ENCODE measurements at regions not wholly inside any gene's neighbourhood (a gene's known extent, or its start where the extent isn't known, plus 50 kb on each side); places are given as distances from the start of the nearest gene placed in this dataset.
"Not testable (repeated sequence)": the region's sequence is repeated elsewhere in the genome, so short reads cannot be mapped to it uniquely, and the experiment has no call there.

GRCh38 chr10:57621466-57621865 is 646.2 kb downstream of the IPMK start:
- TF ChIP-seq CTCF (IDR thresholded peaks at IDR 0.05) = no peak
- no peak for TF ChIP-seq ZFX (IDR thresholded peaks at IDR 0.05; ENCODE audit: borderline replicate concordance)
- H3K27ac ChIP-seq = no peak overlapping the region

GRCh38 chr10:57605948-57606485 is 661.7 kb downstream of the IPMK start:
- TF ChIP-seq ZFX (IDR thresholded peaks at IDR 0.05; ENCODE audit: borderline replicate concordance) (no peak), CTCF (IDR thresholded peaks at IDR 0.05) (no peak)
- no peak overlapping the region for H3K27ac ChIP-seq

- TF ChIP-seq CTCF (IDR thresholded peaks at IDR 0.05) (no peak), ZFX (IDR thresholded peaks at IDR 0.05; ENCODE audit: borderline replicate concordance) (no peak)
Observed at GRCh38 chr10:57599440-57599839, 668.3 kb downstream of the IPMK start.

GRCh38 chr10:57593983-57594573 is 673.6 kb downstream of the IPMK start:
- TF ChIP-seq CTCF (IDR thresholded peaks at IDR 0.05) = peak; percentile 49; the same call in 1 of the 2 replicates
- no peak for TF ChIP-seq ZFX (IDR thresholded peaks at IDR 0.05; ENCODE audit: borderline replicate concordance)
- no peak overlapping the region for H3K27ac ChIP-seq

More at GRCh38 chr10:57599440-57599839, 668.3 kb downstream of the IPMK start:
- H3K27ac ChIP-seq = no peak overlapping the region

DNA sequence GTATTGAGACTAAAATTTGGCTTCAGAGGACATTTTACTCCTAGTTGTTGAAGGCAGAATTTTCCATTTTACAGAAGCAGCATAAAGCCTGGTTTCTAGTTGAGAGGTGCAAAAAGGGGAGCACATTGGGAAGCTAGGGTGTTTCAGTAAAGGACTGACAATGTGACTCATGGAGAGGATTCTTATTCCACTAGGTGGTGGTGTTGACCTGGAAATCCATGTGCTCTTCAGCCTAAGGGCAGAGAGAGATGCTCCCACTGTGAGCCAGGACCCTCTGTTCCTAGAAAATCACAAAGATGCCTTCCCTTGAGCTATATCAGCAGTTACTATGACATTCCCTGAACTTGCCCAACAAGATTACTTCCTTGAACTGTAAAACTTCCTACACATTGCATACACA is 687.8 kb downstream of the IPMK start:
- TF ChIP-seq ZFX (IDR thresholded peaks at IDR 0.05; ENCODE audit: borderline replicate concordance) = no peak
- peak; percentile 44 for TF ChIP-seq CTCF (IDR thresholded peaks at IDR 0.05)
- H3K27ac ChIP-seq = no peak overlapping the region

GRCh38 chr10:57562211-57562610 is 705.5 kb downstream of the IPMK start:
- H3K27ac ChIP-seq = no peak overlapping the region
- TF ChIP-seq ZFX (IDR thresholded peaks at IDR 0.05; ENCODE audit: borderline replicate concordance) = no peak
- TF ChIP-seq CTCF (IDR thresholded peaks at IDR 0.05) = no peak

- H3K27ac ChIP-seq = not testable (repeated sequence)
Observed at GRCh38 chr10:57551774-57552173, 715.9 kb downstream of the IPMK start.

DNA sequence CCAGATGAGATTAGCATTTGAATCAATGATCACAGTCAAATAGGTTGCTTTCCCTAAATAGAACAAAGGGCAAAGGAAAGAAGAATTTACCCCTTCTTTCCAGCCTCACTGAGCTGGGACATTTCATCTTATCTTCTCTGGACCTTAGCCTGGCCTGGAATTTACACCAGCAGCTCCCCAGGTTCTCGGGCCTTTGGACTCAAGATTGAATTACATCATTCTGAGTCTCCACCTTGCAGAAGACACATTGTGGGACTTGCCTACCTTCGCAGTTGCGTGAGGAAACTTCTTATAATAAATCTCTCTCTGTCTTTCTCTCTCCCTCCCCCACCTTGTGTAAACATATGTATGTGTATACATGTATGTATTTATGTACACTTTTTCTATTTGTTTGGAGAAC is 732.4 kb downstream of the IPMK start:
- no peak overlapping the region for H3K27ac ChIP-seq
- no peak for TF ChIP-seq CTCF (IDR thresholded peaks at IDR 0.05)
- TF ChIP-seq ZFX (IDR thresholded peaks at IDR 0.05; ENCODE audit: borderline replicate concordance) = no peak

Measured in 22Rv1 (cell line).